ENCODE measurements at regions not wholly inside any gene's neighbourhood (a gene's known extent, or its start where the extent isn't known, plus 50 kb on each side); places are given as distances from the start of the nearest gene placed in this dataset.

GRCh38 chr9:26729187-26729586 is 163.4 kb downstream of the CAAP1 start:
- no peak for TF ChIP-seq CTCF (IDR thresholded peaks at IDR 0.05)

GRCh38 chr9:26727471-26727870 is 165.1 kb downstream of the CAAP1 start:
- TF ChIP-seq CTCF (IDR thresholded peaks at IDR 0.05) = no peak

- TF ChIP-seq CTCF (IDR thresholded peaks at IDR 0.05) = no peak
Observed at GRCh38 chr9:26725573-26725972, 167.0 kb downstream of the CAAP1 start.

- TF ChIP-seq CTCF (IDR thresholded peaks at IDR 0.05) = peak; percentile 49; the same call in 1 of the 2 replicates
Observed at GRCh38 chr9:26723486-26723885, 169.1 kb downstream of the CAAP1 start.

GRCh38 chr9:26722755-26723154 is 169.8 kb downstream of the CAAP1 start:
- no peak for TF ChIP-seq CTCF (IDR thresholded peaks at IDR 0.05)

- no peak for TF ChIP-seq CTCF (IDR thresholded peaks at IDR 0.05)
Observed at GRCh38 chr9:26710008-26710407, 182.6 kb downstream of the CAAP1 start.

GRCh38 chr9:26706223-26706622 is 186.4 kb downstream of the CAAP1 start:
- TF ChIP-seq CTCF (IDR thresholded peaks at IDR 0.05) = no peak

- TF ChIP-seq CTCF (IDR thresholded peaks at IDR 0.05) = no peak
Observed at GRCh38 chr9:26695298-26695622, 197.3 kb downstream of the CAAP1 start.
